ENCODE measurements at regions not wholly inside any gene's neighbourhood (a gene's known extent, or its start where the extent isn't known, plus 50 kb on each side); places are given as distances from the start of the nearest gene placed in this dataset.

DNA sequence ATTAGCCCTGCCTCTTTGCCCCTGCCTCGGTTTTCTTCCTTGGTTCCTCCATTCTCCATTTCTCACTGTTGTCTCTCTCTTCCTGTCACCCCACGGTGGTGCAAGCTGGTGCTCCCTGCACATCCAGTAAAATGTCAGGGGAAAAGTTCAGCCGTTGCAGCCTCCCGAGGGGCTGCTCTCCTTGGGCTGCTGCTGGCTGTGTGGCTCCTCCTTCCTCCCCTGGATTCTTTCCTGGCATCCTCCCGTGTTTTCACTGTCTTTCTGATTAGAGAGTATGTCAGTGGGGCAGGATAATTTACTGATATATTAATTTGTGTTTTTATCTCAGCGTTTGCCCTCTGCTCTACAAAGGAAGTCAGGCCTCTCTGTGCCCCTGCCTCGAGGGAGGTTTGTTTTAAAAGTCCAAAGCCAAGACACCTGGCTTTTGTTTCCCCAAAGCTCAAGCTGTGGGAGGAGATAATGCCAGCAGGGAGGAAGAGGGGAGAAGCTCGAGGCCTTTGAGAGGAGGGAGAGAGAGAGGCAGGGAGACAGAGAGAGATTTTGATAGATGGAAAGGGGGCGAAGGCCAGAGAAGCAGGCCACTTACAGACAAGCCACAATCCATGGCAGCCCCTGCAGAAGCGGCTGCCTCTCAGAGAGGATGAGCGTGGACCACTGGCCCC, 150.3 kb upstream of the NR2F2 start:
- no peak overlapping the region for H3K9ac ChIP-seq (ENCODE audit: low read length)
- H4K20me1 ChIP-seq (ENCODE audit: insufficient read depth, low read length): no peaks in the 10 kb centered on the region
- H2AFZ ChIP-seq (ENCODE audit: low read depth, low read length): no peak overlapping the region
- H3K27me3 ChIP-seq (ENCODE audit: low read depth, low read length): no peaks in the 10 kb centered on the region
- no peaks in the 10 kb centered on the region for H3K36me3 ChIP-seq (replicated peaks; ENCODE audit: low read depth, low read length)
- no peaks in the 10 kb centered on the region for H3K4me1 ChIP-seq (ENCODE audit: low read length)
- TF ChIP-seq, protein P1, sequence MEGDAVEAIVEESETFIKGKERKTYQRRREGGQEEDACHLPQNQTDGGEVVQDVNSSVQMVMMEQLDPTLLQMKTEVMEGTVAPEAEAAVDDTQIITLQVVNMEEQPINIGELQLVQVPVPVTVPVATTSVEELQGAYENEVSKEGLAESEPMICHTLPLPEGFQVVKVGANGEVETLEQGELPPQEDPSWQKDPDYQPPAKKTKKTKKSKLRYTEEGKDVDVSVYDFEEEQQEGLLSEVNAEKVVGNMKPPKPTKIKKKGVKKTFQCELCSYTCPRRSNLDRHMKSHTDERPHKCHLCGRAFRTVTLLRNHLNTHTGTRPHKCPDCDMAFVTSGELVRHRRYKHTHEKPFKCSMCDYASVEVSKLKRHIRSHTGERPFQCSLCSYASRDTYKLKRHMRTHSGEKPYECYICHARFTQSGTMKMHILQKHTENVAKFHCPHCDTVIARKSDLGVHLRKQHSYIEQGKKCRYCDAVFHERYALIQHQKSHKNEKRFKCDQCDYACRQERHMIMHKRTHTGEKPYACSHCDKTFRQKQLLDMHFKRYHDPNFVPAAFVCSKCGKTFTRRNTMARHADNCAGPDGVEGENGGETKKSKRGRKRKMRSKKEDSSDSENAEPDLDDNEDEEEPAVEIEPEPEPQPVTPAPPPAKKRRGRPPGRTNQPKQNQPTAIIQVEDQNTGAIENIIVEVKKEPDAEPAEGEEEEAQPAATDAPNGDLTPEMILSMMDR (IDR thresholded peaks at IDR 0.05; ENCODE audit: low read depth, low read length): no peak
- no peak for TF ChIP-seq EZH2phosphoT487 (IDR thresholded peaks at IDR 0.05; ENCODE audit: low read depth)
- no peaks in the 10 kb centered on the region for H3K79me2 ChIP-seq (ENCODE audit: low read length)
- no peak overlapping the region for H3K4me2 ChIP-seq (ENCODE audit: low read length)
- no peak overlapping the region for H3K4me3 ChIP-seq (ENCODE audit: low read length)
- no peaks in the 10 kb centered on the region for H3K9me3 ChIP-seq (ENCODE audit: insufficient read depth, low read length)
- no peak overlapping the region for H3K27ac ChIP-seq (ENCODE audit: low read length)

DNA sequence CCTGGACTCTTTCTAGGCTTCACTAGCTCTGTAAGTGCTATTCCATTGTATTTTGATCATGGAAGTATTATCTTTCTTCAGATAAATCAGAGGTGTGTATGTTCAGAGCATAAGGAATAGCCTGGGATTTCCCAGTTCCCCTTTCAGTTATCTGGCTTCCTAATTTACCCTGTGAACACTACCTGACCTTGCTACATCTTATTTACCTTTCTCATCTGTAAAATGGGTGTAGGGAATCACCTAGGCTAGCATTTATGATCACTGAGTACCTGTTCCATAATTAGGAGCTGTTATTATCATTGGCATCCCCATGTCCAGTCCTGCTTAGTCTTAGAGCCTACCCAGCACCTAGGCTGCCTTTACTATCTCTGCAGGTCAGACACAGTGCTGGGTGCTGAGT, 149.3 kb upstream of the NR2F2 start:
- Histone ChIP-seq H3K27me3 (ENCODE audit: low read depth, low read length) (no peaks in the 10 kb centered on the region), H3K4me1 (ENCODE audit: low read length) (no peaks in the 10 kb centered on the region), H3K4me3 (ENCODE audit: low read length) (no peak overlapping the region), H4K20me1 (ENCODE audit: insufficient read depth, low read length) (no peaks in the 10 kb centered on the region), H3K79me2 (ENCODE audit: low read length) (no peaks in the 10 kb centered on the region), H3K9ac (ENCODE audit: low read length) (no peak overlapping the region), H3K27ac (ENCODE audit: low read length) (no peak overlapping the region), H3K4me2 (ENCODE audit: low read length) (no peak overlapping the region), H3K9me3 (ENCODE audit: insufficient read depth, low read length) (no peaks in the 10 kb centered on the region), H3K36me3 (replicated peaks; ENCODE audit: low read depth, low read length) (no peaks in the 10 kb centered on the region), H2AFZ (ENCODE audit: low read depth, low read length) (no peak overlapping the region)
- no peak for TF ChIP-seq EZH2phosphoT487 (IDR thresholded peaks at IDR 0.05; ENCODE audit: low read depth)

DNA sequence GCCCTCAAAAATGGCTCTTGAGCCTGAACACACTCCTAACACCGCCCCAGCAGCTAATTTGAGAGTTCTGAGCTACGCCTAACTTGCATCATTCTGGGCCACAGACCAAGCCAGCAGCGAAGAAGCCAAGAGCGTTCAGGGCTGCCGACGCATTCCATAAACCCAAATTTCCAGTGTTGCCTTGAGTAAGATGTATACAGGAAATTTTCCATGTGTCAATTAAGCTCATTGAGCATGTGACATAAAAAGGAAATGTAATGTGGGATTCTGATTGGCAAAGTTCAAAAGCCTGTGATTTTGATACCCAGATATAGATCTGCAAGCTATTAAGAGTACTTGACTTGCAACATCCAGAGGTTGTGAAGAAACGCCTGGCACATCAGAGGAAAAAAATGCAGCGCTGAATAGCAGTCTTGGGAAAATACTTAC, 148.6 kb upstream of the NR2F2 start:
- H3K27me3 ChIP-seq (ENCODE audit: low read depth, low read length): no peaks in the 10 kb centered on the region
- H3K79me2 ChIP-seq (ENCODE audit: low read length): no peaks in the 10 kb centered on the region
- no peaks in the 10 kb centered on the region for H3K9me3 ChIP-seq (ENCODE audit: insufficient read depth, low read length)
- no peak overlapping the region for H3K4me3 ChIP-seq (ENCODE audit: low read length)
- no peaks in the 10 kb centered on the region for H4K20me1 ChIP-seq (ENCODE audit: insufficient read depth, low read length)
- no peak overlapping the region for H3K4me2 ChIP-seq (ENCODE audit: low read length)
- H3K36me3 ChIP-seq (replicated peaks; ENCODE audit: low read depth, low read length): no peaks in the 10 kb centered on the region
- no peak overlapping the region for H3K9ac ChIP-seq (ENCODE audit: low read length)
- no peaks in the 10 kb centered on the region for H3K4me1 ChIP-seq (ENCODE audit: low read length)
- H2AFZ ChIP-seq (ENCODE audit: low read depth, low read length): no peak overlapping the region
- no peak for TF ChIP-seq EZH2phosphoT487 (IDR thresholded peaks at IDR 0.05; ENCODE audit: low read depth)
- TF ChIP-seq, protein P1 (IDR thresholded peaks at IDR 0.05; ENCODE audit: low read depth, low read length): no peak
- no peak overlapping the region for H3K27ac ChIP-seq (ENCODE audit: low read length)

DNA sequence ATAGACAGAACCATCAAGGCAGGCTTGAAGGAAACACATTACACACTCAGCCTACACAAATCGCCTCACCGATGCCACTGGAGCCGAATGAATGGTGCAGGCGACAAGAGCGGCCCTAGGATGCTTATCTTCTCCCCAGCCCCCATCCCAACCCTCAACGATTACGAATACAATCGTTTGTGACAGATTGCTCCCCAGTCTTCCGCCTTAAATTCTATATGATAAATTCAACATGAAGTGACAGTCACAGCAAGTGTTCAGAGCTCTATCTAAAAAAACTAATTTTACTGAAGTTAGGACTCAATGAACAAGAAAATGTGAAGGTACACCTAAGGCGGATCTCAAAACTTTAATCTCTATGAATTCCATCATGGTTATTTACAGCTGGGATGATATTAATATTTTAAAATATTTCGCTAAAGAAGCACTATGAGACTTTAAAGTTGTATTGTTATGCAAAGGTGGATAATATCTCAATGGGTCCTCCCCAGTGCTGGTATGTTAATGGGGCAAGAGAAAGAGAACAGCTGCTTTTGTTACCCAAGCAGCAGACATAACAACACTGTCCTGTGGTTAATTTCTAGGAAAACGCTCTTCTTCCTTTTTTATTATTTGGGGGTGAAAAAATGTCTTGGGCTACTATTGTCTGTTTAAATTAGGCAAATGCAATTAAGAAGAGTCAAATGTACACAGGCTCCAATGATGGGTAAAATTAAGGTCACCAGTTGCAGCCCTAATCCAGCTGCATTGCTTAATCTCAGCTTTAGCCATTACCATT, 147.6 kb upstream of the NR2F2 start:
- Histone ChIP-seq H4K20me1 (ENCODE audit: insufficient read depth, low read length) (no peaks in the 10 kb centered on the region), H3K4me1 (ENCODE audit: low read length) (no peaks in the 10 kb centered on the region), H3K79me2 (ENCODE audit: low read length) (no peaks in the 10 kb centered on the region), H3K4me2 (ENCODE audit: low read length) (no peak overlapping the region), H3K27ac (ENCODE audit: low read length) (no peak overlapping the region), H3K9me3 (ENCODE audit: insufficient read depth, low read length) (no peaks in the 10 kb centered on the region), H2AFZ (ENCODE audit: low read depth, low read length) (no peak overlapping the region), H3K4me3 (ENCODE audit: low read length) (no peak overlapping the region), H3K9ac (ENCODE audit: low read length) (no peak overlapping the region), H3K36me3 (replicated peaks; ENCODE audit: low read depth, low read length) (no peaks in the 10 kb centered on the region), H3K27me3 (ENCODE audit: low read depth, low read length) (no peaks in the 10 kb centered on the region)
- no peak for TF ChIP-seq EZH2phosphoT487 (IDR thresholded peaks at IDR 0.05; ENCODE audit: low read depth)
- TF ChIP-seq, protein P1 (IDR thresholded peaks at IDR 0.05; ENCODE audit: low read depth, low read length): no peak

Data from OCI-LY3 (cell line).